Muscle layer of duodenum (tissue), 2 donors: ENCODE measurements at regions not wholly inside any gene's neighbourhood (a gene's known extent, or its start where the extent isn't known, plus 50 kb on each side); places are given as distances from the start of the nearest gene placed in this dataset.
"Not testable (repeated sequence)": the region's sequence is repeated elsewhere in the genome, so short reads cannot be mapped to it uniquely, and the experiment has no call there.

Experiments
- H3K27ac ChIP-seq: one replicate; pipeline ENCODE4 v1.7.0; 2013; ENCODE audit warnings: mild to moderate bottlenecking, low read length
- H3K27me3 ChIP-seq: one replicate; pipeline ENCODE4 v1.7.0; 2013; ENCODE audit warnings: low read depth, mild to moderate bottlenecking, control low read depth, low read length
- H3K36me3 ChIP-seq, 2 donors: one replicate each; pipeline ENCODE4 v1.7.0; 2013; ENCODE audit warnings: low read length in 2 of 2, control low read depth in 1 of 2, mild to moderate bottlenecking in 1 of 2; ENCODE audit not compliant: insufficient read depth in 2 of 2, control insufficient read depth in 1 of 2
- H3K4me1 ChIP-seq, 2 donors: one replicate each; pipeline ENCODE4 v1.7.0; 2013; ENCODE audit warnings: low read length in 2 of 2, mild to moderate bottlenecking in 2 of 2, control low read depth in 1 of 2, moderate library complexity in 1 of 2; ENCODE audit not compliant: insufficient read depth in 2 of 2, control insufficient read depth in 1 of 2
- H3K4me3 ChIP-seq, 2 donors: one replicate each; pipeline ENCODE4 v1.7.0; 2013; ENCODE audit warnings: low read length in 2 of 2, low read depth in 1 of 2, mild to moderate bottlenecking in 1 of 2
- H3K9me3 ChIP-seq, 2 donors: one replicate each; pipeline ENCODE4 v1.7.0; 2013; ENCODE audit warnings: low read length in 2 of 2, control low read depth in 1 of 2, mild to moderate bottlenecking in 1 of 2; ENCODE audit not compliant: control insufficient read depth in 1 of 2
- donor health status: healthy.

DNA sequence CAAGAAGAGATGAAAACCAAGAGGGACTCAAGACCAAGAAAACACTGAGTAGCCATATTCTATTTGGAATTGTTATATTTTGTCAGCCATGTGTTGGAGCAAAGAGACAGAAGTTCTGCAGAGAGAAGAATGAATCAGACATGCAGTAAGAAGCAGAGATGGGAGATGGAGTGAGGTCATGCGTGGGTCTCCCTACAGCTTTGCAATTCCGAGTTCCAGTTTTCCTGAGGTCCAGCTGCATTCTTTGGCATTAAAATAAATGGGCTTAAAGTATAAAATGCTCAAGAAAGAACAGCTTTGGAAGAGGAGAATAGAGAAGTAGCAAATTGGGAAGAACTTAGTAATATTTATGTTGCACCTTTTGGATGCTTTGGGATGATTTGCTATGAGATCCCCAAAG is 361.6 kb downstream of the NPR3 start:
- Histone ChIP-seq H3K27me3 (no peaks in the 10 kb centered on the region), H3K4me3 (no peak overlapping the region), H3K9me3 (no peaks in the 10 kb centered on the region), H3K27ac (no peak overlapping the region), H3K36me3 (no peaks in the 10 kb centered on the region), H3K4me1 (no peaks in the 10 kb centered on the region)

DNA sequence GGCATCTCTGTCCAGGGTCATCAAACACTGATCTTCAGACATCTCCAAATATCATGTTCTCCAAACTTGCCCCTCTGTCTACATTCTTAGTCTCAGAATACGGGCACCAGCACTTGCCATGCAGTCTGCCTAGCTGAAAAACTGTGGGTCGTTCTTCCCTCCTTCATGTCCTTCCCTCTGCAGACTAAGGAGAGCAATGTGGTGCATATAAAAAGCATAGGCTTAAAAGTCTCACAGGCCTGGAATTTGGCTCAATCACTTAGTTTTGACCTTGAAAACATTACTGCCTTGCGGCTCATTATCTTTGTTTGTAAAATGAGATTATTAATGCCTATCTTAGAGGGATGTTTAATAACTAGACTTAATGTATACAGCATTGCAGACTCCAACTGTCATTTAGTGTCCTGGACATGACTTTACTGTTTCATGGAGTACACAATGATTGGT is 362.8 kb downstream of the NPR3 start:
- H3K36me3 ChIP-seq, result no peaks in the 10 kb centered on the region

DNA sequence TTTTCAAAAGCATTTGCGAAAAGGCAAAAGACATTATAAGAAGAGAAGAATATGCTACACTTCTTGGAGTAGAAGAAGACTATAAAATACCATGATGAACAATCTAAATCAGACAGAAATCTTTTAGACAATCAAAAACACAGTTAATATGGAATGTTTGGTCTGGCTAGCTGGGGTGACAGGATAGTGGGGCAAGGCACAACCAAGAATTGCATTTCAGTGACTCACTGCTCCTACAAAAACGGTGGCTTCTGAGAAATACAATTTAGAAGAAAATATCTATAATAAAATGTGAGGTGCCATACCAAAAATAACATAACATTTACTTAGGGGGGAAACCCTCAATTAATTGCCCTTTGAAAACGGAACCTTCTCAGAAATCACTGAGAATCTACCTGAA is 363.4 kb downstream of the NPR3 start:
- H3K27me3 ChIP-seq, result no peaks in the 10 kb centered on the region
- no peaks in the 10 kb centered on the region for H3K36me3 ChIP-seq
- no peaks in the 10 kb centered on the region for H3K9me3 ChIP-seq
- H3K4me3 ChIP-seq, result no peak overlapping the region
- no peak overlapping the region for H3K27ac ChIP-seq
- H3K4me1 ChIP-seq, result no peaks in the 10 kb centered on the region

More for the DNA sequence above, 362.8 kb downstream of the NPR3 start:
- Histone ChIP-seq H3K9me3 (no peaks in the 10 kb centered on the region), H3K4me3 (no peak overlapping the region), H3K4me1 (no peaks in the 10 kb centered on the region), H3K27ac (no peak overlapping the region), H3K27me3 (no peaks in the 10 kb centered on the region)

DNA sequence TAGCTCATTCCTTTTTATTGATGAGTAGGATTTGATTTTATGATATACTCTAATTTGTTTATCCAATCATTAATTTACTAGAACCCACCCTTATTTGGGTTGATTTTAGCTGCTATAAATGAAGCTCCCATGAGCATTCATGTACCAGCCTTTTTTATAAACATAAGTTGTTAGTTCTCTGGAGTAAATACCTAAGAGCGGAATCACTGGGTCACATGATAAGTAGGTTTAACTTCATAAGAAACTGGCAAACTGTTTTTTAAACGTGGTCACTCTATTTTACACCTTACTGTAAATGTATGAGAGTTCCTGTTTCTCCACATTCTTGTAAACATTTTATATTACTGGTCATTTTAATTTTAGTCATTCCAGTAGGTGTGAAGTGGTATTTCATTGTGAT is 364.6 kb downstream of the NPR3 start:
- no peaks in the 10 kb centered on the region for H3K27me3 ChIP-seq
- H3K4me3 ChIP-seq, result no peak overlapping the region
- H3K4me1 ChIP-seq, result peaks cover 0 to 4% of the 10 kb centered on the region in 2 donors
- H3K9me3 ChIP-seq, result no peaks in the 10 kb centered on the region
- H3K27ac ChIP-seq, result no peak overlapping the region
- no peaks in the 10 kb centered on the region for H3K36me3 ChIP-seq

DNA sequence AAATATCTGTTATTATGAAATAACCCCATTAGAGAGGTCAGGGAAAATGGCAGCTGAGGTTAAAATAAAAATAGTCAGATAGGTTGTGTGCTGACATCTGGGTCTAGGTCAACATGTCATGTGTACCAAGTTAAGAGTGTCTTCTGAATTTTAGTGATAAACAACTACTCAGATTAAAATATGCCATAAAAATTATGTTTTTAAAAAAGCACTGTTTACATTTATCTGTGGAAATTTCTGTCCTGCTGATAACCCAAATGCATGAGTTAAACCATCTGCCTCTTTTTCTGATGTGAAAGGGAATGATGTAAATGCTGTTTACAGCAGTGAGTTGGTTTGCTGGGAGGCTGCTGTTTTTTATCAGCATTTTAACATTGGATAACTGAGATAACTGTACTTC is 361.2 kb upstream of the TARS1 start:
- Histone ChIP-seq H3K27ac (no peak overlapping the region), H3K27me3 (no peaks in the 10 kb centered on the region), H3K9me3 (no peaks in the 10 kb centered on the region), H3K4me1 (peaks cover 0 to 4% of the 10 kb centered on the region in 2 donors), H3K4me3 (no peak overlapping the region), H3K36me3 (no peaks in the 10 kb centered on the region)

DNA sequence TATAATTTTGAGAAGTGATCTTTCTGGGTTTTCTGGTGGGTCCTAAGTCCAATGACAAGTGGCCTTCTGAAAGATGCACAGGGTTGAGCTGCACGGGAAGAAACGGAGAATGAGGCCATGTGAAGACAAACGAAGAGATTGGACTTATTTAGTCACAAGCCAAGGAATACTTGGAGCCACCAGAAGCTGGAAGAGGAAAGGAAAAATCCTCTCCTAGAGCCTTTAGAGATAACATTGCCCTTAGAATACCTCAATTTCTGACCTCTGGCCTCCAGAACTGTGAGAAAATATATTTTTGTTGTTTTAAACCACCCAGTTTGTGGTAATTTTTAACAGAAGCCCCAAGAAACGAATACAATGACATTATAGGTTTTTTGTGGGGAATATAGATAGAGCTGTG is 360.5 kb upstream of the TARS1 start:
- Histone ChIP-seq H3K27me3 (no peaks in the 10 kb centered on the region), H3K9me3 (no peaks in the 10 kb centered on the region), H3K4me3 (no peak overlapping the region), H3K27ac (no peak overlapping the region), H3K4me1 (peaks cover 0 to 4% of the 10 kb centered on the region in 2 donors), H3K36me3 (no peaks in the 10 kb centered on the region)

DNA sequence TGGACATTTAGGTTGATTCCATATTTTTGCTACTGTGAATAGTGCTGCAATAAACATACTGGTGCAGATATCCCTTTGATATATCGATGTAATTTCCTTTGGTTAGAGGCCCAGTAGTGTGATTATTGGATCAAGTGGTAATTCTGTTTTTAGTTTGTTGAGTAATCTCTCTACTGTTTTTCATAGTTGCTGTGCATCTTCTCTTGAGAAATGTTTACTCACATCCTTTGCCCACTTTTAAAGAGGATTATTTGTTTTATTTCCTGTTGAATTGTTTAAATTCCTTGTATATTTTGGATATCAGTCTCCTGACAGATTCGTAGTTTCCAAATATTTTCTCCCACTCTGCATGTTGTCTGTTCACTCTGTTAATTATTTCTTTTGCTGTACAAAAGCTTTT is 352.6 kb upstream of the TARS1 start:
- no peaks in the 10 kb centered on the region for H3K27me3 ChIP-seq
- H3K4me3 ChIP-seq, result no peak overlapping the region
- no peaks in the 10 kb centered on the region for H3K36me3 ChIP-seq
- no peaks in the 10 kb centered on the region for H3K9me3 ChIP-seq
- no peaks in the 10 kb centered on the region for H3K4me1 ChIP-seq
- H3K27ac ChIP-seq, result no peak overlapping the region

DNA sequence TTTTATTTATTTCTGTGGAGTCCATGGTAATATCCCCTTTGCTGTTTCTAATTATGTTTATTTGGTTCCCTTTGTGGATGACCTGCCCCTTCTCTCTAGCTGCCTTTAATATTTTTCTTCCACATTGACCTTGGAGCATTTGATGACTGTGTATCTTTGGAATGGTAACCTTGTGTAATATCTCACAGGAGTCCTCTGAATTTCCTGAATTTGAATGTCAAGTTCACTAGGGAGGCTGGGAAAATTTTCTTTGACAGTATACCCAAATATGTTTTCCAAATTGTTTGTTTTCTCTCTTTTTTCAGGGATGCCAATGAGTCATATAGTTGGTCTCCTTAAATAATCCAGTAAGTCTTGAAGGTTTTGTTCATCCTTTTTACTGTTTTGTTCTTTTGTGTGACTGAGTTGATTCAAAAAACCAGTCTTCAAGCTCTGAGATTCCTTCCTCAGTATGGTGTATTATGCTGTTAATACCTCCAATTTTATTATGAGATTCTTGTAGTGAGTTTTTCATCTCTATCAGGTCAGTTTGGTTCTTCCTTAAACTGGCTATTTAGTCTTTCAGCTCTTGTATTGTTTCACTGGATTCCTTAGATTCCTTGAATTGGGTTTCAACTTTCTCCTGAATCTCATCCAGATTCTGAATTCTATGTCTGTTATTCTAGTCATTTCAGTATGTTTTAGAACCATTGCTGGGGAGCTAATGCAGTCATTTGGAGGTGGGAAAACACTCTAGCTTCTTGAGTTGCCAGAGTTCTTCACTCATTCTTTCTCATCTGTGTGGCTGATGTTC is 349.0 kb upstream of the TARS1 start:
- H3K36me3 ChIP-seq, result no peaks in the 10 kb centered on the region
- H3K4me3 ChIP-seq, result no peak overlapping the region
- no peaks in the 10 kb centered on the region for H3K4me1 ChIP-seq
- no peaks in the 10 kb centered on the region for H3K27me3 ChIP-seq
- no peaks in the 10 kb centered on the region for H3K9me3 ChIP-seq
- H3K27ac ChIP-seq, result no peak overlapping the region

DNA sequence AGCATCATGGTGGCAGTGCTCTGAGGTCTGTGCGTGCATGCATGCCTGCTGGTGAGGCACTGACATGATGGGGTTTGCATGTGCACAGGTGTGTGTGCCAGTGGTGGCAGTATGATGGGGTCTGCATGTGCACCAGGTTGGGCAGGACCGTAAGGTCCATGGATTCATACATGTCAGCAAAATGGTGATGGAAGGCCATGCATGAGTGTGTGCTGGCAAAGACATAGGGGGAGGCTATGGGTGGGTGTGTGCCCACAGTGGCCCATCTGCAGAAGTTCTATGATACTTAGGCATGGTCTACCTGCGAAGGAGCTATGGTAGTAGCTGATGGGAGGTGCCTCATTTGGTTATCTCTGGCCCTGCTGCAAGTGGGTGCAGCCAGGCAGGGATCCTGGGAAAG is 348.0 kb upstream of the TARS1 start:
- Histone ChIP-seq H3K9me3 (no peaks in the 10 kb centered on the region), H3K27ac (no peak overlapping the region), H3K27me3 (no peaks in the 10 kb centered on the region), H3K36me3 (no peaks in the 10 kb centered on the region), H3K4me3 (no peak overlapping the region), H3K4me1 (no peaks in the 10 kb centered on the region)

DNA sequence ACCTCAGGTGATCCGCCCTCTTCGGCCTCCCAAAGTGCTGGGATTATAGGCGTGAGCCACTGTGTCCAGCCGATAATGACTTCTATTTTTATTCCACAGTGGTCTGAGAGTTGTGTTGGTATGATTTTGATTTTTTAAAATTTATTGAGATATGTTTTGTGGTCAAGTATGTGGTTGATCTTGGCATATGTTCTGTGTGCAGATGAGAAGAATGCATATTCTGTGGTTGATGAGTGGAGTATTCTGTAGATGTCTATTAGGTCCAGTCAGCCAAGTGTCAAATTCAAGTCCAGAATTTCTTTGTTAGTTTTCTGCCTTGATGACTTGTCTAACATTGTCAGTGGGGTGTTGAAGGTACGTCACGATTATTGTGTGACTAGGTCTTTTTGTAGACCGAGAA is 338.2 kb upstream of the TARS1 start:
- no peaks in the 10 kb centered on the region for H3K36me3 ChIP-seq
- H3K27ac ChIP-seq, result no peak overlapping the region
- H3K4me3 ChIP-seq, result no peak overlapping the region
- no peaks in the 10 kb centered on the region for H3K27me3 ChIP-seq
- no peaks in the 10 kb centered on the region for H3K4me1 ChIP-seq
- H3K9me3 ChIP-seq, result peaks cover 0 to 18% of the 10 kb centered on the region in 2 donors

DNA sequence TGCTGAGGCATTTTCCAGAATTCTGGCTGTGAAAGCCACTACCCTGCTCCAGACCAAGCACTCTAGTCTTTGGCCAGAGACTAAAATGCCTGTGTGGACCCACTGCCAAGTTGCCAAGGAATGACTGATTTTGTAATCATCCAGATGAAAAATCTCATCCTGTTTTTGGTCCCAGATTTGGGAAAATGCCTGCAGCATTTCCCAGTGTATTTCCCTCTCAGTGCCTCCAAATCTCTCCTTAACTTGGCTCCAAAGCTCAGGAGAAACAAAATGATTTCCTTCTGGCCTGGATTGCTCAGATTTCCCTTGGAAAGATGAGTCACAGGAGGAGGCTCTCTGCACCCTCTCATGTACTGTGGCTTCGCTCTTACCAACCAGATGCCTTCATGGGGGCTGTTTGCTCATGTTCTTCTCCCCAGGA is 335.2 kb upstream of the TARS1 start:
- Histone ChIP-seq H3K36me3 (no peaks in the 10 kb centered on the region), H3K4me3 (no peak overlapping the region), H3K4me1 (no peaks in the 10 kb centered on the region), H3K27ac (no peak overlapping the region), H3K27me3 (no peaks in the 10 kb centered on the region), H3K9me3 (peaks cover 0 to 28% of the 10 kb centered on the region in 2 donors)

DNA sequence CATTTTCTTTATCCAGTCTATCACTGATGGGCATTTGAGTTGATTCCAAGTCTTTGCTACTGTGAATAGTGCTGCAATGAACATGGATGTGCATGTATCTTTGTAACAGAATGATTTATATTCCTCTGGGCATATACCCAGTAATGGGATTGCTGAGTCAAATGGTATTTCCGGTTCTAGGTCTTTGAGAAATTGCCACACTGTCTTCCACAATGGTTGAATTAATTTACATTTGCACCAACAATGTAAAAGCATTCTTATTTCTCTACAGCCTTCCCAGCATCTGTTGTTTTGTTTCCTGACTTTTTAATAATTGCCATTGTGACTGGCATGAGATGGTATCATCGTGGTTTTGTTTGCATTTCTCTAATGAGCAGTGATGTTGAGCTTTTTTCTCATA is 330.3 kb upstream of the TARS1 start:
- H3K27me3 ChIP-seq, H3K27ac ChIP-seq, H3K4me1 ChIP-seq, H3K4me3 ChIP-seq, H3K36me3 ChIP-seq: not testable (repeated sequence)
- peaks cover 0 to 20% of the 10 kb centered on the region in 2 donors for H3K9me3 ChIP-seq
